ENCODE measurements at regions not wholly inside any gene's neighbourhood (a gene's known extent, or its start where the extent isn't known, plus 50 kb on each side); places are given as distances from the start of the nearest gene placed in this dataset.

DNA sequence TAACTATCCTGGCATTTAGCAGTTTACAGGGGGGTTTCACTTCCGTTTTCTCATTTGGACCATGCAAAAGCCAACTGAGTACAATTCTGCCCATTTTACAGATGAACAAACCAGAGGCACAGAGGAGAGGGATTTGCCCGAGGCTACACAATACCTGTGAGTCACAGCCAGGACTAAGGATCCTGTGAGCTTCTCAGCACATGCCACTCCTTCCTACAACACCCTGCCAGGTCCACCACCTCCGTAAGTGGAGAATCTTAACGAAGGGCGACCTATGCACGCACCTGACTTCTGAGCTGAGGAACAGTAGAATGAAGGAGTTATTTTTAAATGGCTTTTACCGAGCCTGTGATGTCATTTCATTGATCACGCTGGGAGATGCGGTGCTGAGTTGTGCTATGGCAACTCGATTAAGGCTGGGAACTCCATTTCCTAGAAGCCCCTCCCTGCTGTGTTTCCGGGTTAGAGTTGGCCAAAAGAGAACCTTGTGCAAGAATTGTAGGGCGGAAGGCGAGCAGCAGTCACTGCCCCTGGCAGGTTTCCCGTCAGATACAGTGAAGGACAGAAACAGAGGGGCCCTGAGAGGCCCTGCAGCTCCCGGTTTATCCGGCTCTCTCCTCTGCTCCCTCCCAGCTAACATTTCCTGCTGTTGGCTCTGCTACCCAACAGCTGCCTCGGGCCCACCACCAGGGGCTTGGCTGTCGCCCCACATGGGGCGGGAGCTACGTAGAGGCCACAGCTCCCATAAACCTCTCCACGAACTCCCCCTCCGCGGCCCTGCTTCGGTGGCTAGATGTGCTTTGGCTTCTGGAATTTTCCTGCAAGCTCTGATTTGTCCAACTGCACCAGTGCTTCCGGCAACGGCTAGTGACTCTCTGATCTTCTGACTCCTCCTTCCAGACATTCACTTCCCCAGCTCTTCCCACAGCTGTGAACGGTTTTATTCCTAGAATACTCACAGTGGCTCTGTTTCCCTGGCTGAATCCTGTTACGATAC lies 75.1 kb upstream of the USP9X start:
- peaks cover 0 to 7% of the 10 kb centered on the region in 2 experiments; a peak in 1 of 4 replicates for H3K4me1 ChIP-seq (ENCODE audit: control insufficient read depth in 1 of 2, insufficient read depth in 2 of 2, low read depth in 1 of 2, low read length in 1 of 2)

DNA sequence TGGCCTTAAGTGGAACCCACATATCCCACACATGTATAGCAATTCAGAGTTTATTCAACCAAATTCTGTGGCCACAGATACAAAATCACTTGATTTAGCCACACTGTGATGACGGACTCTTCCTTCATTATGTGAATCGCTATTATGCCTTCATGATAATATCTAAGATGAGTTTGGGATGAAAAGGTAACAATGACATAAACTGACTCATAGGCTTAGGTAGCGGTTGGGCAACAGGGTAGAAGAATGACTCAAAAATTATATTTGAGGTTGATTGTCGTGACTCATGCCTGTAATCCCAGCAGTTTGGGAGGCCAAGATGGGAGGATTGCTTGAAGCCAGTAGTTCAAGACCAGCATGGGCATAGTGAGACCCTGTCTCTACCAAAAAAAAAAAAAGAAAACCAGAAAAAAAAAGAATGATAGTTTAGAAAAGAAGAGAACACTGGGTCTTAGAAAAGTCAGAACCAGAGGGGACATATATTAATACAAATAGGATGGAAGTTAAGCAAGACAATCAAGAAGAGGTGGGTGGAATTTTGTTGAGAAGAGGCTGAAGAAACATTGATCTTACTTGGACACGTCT lies 70.4 kb upstream of the USP9X start:
- no peaks in the 10 kb centered on the region for H3K9me2 ChIP-seq
- no peaks in the 10 kb centered on the region; the same call in 1 of the 2 replicates for H3K27me3 ChIP-seq (ENCODE audit: insufficient read depth)
- H3K27ac ChIP-seq (ENCODE audit: low read depth in 2 of 2, low read length in 1 of 2), result no peak overlapping the region
- no peak overlapping the region for H3K9ac ChIP-seq
- no peaks in the 10 kb centered on the region for H3K36me3 ChIP-seq (replicated peaks in 1 of 2; ENCODE audit: control insufficient read depth in 1 of 2, insufficient read depth in 2 of 2, low read length in 1 of 2)
- ChIA-PET POLR2A (no interaction called here), CTCF (no interaction called here)
- TF ChIP-seq, protein P1, sequence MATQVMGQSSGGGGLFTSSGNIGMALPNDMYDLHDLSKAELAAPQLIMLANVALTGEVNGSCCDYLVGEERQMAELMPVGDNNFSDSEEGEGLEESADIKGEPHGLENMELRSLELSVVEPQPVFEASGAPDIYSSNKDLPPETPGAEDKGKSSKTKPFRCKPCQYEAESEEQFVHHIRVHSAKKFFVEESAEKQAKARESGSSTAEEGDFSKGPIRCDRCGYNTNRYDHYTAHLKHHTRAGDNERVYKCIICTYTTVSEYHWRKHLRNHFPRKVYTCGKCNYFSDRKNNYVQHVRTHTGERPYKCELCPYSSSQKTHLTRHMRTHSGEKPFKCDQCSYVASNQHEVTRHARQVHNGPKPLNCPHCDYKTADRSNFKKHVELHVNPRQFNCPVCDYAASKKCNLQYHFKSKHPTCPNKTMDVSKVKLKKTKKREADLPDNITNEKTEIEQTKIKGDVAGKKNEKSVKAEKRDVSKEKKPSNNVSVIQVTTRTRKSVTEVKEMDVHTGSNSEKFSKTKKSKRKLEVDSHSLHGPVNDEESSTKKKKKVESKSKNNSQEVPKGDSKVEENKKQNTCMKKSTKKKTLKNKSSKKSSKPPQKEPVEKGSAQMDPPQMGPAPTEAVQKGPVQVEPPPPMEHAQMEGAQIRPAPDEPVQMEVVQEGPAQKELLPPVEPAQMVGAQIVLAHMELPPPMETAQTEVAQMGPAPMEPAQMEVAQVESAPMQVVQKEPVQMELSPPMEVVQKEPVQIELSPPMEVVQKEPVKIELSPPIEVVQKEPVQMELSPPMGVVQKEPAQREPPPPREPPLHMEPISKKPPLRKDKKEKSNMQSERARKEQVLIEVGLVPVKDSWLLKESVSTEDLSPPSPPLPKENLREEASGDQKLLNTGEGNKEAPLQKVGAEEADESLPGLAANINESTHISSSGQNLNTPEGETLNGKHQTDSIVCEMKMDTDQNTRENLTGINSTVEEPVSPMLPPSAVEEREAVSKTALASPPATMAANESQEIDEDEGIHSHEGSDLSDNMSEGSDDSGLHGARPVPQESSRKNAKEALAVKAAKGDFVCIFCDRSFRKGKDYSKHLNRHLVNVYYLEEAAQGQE (IDR thresholded peaks at IDR 0.05; ENCODE audit: low read depth, low read length), result no peak
- TF ChIP-seq, protein P2, sequence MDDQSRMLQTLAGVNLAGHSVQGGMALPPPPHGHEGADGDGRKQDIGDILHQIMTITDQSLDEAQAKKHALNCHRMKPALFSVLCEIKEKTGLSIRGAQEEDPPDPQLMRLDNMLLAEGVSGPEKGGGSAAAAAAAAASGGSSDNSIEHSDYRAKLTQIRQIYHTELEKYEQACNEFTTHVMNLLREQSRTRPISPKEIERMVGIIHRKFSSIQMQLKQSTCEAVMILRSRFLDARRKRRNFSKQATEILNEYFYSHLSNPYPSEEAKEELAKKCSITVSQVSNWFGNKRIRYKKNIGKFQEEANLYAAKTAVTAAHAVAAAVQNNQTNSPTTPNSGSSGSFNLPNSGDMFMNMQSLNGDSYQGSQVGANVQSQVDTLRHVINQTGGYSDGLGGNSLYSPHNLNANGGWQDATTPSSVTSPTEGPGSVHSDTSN (IDR thresholded peaks at IDR 0.05), result no peak
- TF ChIP-seq, protein P3, sequence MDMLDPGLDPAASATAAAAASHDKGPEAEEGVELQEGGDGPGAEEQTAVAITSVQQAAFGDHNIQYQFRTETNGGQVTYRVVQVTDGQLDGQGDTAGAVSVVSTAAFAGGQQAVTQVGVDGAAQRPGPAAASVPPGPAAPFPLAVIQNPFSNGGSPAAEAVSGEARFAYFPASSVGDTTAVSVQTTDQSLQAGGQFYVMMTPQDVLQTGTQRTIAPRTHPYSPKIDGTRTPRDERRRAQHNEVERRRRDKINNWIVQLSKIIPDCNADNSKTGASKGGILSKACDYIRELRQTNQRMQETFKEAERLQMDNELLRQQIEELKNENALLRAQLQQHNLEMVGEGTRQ (IDR thresholded peaks at IDR 0.05; ENCODE audit: borderline replicate concordance, low read depth, low read length), result no peak
- TF ChIP-seq GATA2 (CRISPR knock-in tag; IDR thresholded peaks at IDR 0.05) (no peak), EZH2phosphoT487 (IDR thresholded peaks at IDR 0.05; ENCODE audit: borderline replicate concordance, low read depth) (no peak), FOSL2 (IDR thresholded peaks at IDR 0.05; ENCODE audit: borderline replicate concordance, low read depth) (peak; percentile 38; the same call in 1 of the 2 replicates)
- no peak overlapping the region for H2AFZ ChIP-seq (ENCODE audit: low read depth)
- H3K9me3 ChIP-seq, result no peaks in the 10 kb centered on the region
- no peaks in the 10 kb centered on the region for H3F3A ChIP-seq (replicated peaks; ENCODE audit: insufficient read depth)
- no peaks in the 10 kb centered on the region for H3K79me2 ChIP-seq (ENCODE audit: insufficient read depth)
- no peaks in the 10 kb centered on the region for H4K20me1 ChIP-seq (ENCODE audit: insufficient read depth)
- no peak for DNase-seq
- H3K4me1 ChIP-seq (ENCODE audit: control insufficient read depth in 1 of 2, insufficient read depth in 2 of 2, low read depth in 1 of 2, low read length in 1 of 2), result peaks cover 0 to 6% of the 10 kb centered on the region in 2 experiments; a peak in 1 of 4 replicates
- no peak overlapping the region for H3K4me2 ChIP-seq
- H3K4me3 ChIP-seq (ENCODE audit: low read depth in 2 of 2, low read length in 1 of 2), result no peak overlapping the region
- 24% methylated on average over 5 of the region's 5 CpGs for WGBS (ENCODE audit: low lambda C conversion rate)

More for the DNA sequence above, 75.1 kb upstream of the USP9X start:
- H3K9ac ChIP-seq, result peak overlapping the region; percentile 26; the same call in 1 of the 2 replicates
- H3K36me3 ChIP-seq (replicated peaks in 1 of 2; ENCODE audit: control insufficient read depth in 1 of 2, insufficient read depth in 2 of 2, low read length in 1 of 2), result no peaks in the 10 kb centered on the region
- no peaks in the 10 kb centered on the region for H3K9me3 ChIP-seq
- no peaks in the 10 kb centered on the region for H3F3A ChIP-seq (replicated peaks; ENCODE audit: insufficient read depth)
- H3K27ac ChIP-seq (ENCODE audit: low read depth in 2 of 2, low read length in 1 of 2), result peak overlapping the region; percentile 16 to 68
- peak overlapping the region; percentile 93 for H2AFZ ChIP-seq (ENCODE audit: low read depth)
- no peaks in the 10 kb centered on the region for H4K20me1 ChIP-seq (ENCODE audit: insufficient read depth)
- ChIA-PET CTCF (no interaction called here), POLR2A (interaction anchor here (0.9 to 2.0 kb wide), 2 partner anchors 8 to 75 kb away, joined by 3 to 9 read pairs; partner anchors contain the start of gene USP9X)
- H3K27me3 ChIP-seq (ENCODE audit: insufficient read depth), result peaks cover 8% of the 10 kb centered on the region; the same call in 1 of the 2 replicates
- peak overlapping the region; percentile 12 to 25; a peak in 1 of 4 replicates for H3K4me3 ChIP-seq (ENCODE audit: low read depth in 2 of 2, low read length in 1 of 2)
- DNase-seq, result peak; percentile 65
- H3K4me2 ChIP-seq, result peak overlapping the region; percentile 71
- 32% methylated on average over 24 of the region's 28 CpGs for WGBS (ENCODE audit: low lambda C conversion rate)
- no peaks in the 10 kb centered on the region for H3K9me2 ChIP-seq
- TF ChIP-seq SIN3A (IDR thresholded peaks at IDR 0.05; ENCODE audit: borderline replicate concordance, low read depth, low read length) (no peak), ELF1 (IDR thresholded peaks at IDR 0.05) (no peak), RAD21 (IDR thresholded peaks at IDR 0.05; ENCODE audit: low read length) (no peak)
- TF ChIP-seq, protein P4, sequence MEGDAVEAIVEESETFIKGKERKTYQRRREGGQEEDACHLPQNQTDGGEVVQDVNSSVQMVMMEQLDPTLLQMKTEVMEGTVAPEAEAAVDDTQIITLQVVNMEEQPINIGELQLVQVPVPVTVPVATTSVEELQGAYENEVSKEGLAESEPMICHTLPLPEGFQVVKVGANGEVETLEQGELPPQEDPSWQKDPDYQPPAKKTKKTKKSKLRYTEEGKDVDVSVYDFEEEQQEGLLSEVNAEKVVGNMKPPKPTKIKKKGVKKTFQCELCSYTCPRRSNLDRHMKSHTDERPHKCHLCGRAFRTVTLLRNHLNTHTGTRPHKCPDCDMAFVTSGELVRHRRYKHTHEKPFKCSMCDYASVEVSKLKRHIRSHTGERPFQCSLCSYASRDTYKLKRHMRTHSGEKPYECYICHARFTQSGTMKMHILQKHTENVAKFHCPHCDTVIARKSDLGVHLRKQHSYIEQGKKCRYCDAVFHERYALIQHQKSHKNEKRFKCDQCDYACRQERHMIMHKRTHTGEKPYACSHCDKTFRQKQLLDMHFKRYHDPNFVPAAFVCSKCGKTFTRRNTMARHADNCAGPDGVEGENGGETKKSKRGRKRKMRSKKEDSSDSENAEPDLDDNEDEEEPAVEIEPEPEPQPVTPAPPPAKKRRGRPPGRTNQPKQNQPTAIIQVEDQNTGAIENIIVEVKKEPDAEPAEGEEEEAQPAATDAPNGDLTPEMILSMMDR (IDR thresholded peaks at IDR 0.05), result 0 out of 2 replicates have a peak, but pooled peaks have one; percentile 22
- TF ChIP-seq, protein P5, sequence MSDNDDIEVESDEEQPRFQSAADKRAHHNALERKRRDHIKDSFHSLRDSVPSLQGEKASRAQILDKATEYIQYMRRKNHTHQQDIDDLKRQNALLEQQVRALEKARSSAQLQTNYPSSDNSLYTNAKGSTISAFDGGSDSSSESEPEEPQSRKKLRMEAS (IDR thresholded peaks at IDR 0.05; ENCODE audit: low read depth), result peak; percentile 29; the same call in 1 of the 2 replicates
- H3K79me2 ChIP-seq (ENCODE audit: insufficient read depth), result no peaks in the 10 kb centered on the region
